GM23248 (cell line): ENCODE measurements at regions not wholly inside any gene's neighbourhood (a gene's known extent, or its start where the extent isn't known, plus 50 kb on each side); places are given as distances from the start of the nearest gene placed in this dataset.
A peak's percentile ranks its signal among the peaks of the same experiment; 100 is the strongest.

ENCODE experiments used
- DNase-seq: peaks from one replicate; pipeline ENCODE4 v3.0.0-alpha.2; 2015
- H2AFZ ChIP-seq: fragments of 200-600 bp; sonication (generic); 2 replicates; pipeline ENCODE4 v1.6.1; 2016; ENCODE audit warnings: antibody characterized with exemption
- H3F3A ChIP-seq: fragments of 200-600 bp; sonication (generic); 2 replicates; pipeline ENCODE4 v1.6.1; 2016; ENCODE audit warnings: mild to moderate bottlenecking, antibody characterized with exemption, mixed run types; ENCODE audit not compliant: insufficient read depth
- H3K27ac ChIP-seq: fragments of 200-600 bp; sonication (generic); 2 replicates; pipeline ENCODE4 v1.5.1; 2016; ENCODE audit warnings: mild to moderate bottlenecking
- H3K27me3 ChIP-seq: fragments of 200-600 bp; sonication (generic); replicated peaks from 2 replicates; pipeline ENCODE4 v1.6.1; 2016; ENCODE audit warnings: mild to moderate bottlenecking; ENCODE audit not compliant: insufficient read depth
- H3K36me3 ChIP-seq: fragments of 200-600 bp; sonication (generic); 2 replicates; pipeline ENCODE4 v1.6.1; 2016; ENCODE audit warnings: low read depth, mild to moderate bottlenecking
- H3K4me1 ChIP-seq: fragments of 200-600 bp; sonication (generic); 2 replicates; pipeline ENCODE4 v1.6.1; 2016; ENCODE audit warnings: mild to moderate bottlenecking; ENCODE audit not compliant: insufficient read depth
- H3K4me2 ChIP-seq: fragments of 200-600 bp; sonication (generic); one replicate; pipeline ENCODE4 v1.6.1; 2016; ENCODE audit warnings: mild to moderate bottlenecking; ENCODE audit not compliant: unreplicated experiment
- H3K4me3 ChIP-seq: fragments of 200-600 bp; sonication (generic); 2 replicates; pipeline ENCODE4 v1.5.1; 2016; ENCODE audit warnings: mild to moderate bottlenecking
- H3K79me2 ChIP-seq: fragments of 200-600 bp; sonication (generic); 2 replicates; pipeline ENCODE4 v1.6.1; 2016; ENCODE audit warnings: mild to moderate bottlenecking; ENCODE audit not compliant: insufficient read depth
- H3K9ac ChIP-seq: fragments of 200-600 bp; sonication (generic); 2 replicates; pipeline ENCODE4 v1.6.1; 2016; ENCODE audit warnings: mild to moderate bottlenecking
- H3K9me2 ChIP-seq: fragments of 200-600 bp; sonication (generic); 2 replicates; pipeline ENCODE4 v1.6.1; 2016; ENCODE audit warnings: mixed run types, mild to moderate bottlenecking, moderate library complexity; ENCODE audit not compliant: insufficient read depth
- H3K9me3 ChIP-seq: fragments of 200-600 bp; sonication (generic); one replicate; pipeline ENCODE4 v1.6.1; 2017; ENCODE audit warnings: low read depth
- H4K20me1 ChIP-seq: fragments of 200-600 bp; sonication (generic); 2 replicates; pipeline ENCODE4 v1.6.0; 2016; ENCODE audit not compliant: insufficient read depth
- EZH2 ChIP-seq: fragments of 200-600 bp; sonication (generic); IDR thresholded peaks from 2 replicates; pipeline ENCODE4 v1.6.1; 2018; ENCODE audit warnings: antibody characterized with exemption, mild to moderate bottlenecking; ENCODE audit not compliant: insufficient read depth, poor library complexity, severe bottlenecking
- EZH2phosphoT487 ChIP-seq: fragments of 200-600 bp; sonication (generic); IDR thresholded peaks from 2 replicates; pipeline ENCODE4 v1.6.1; 2018; ENCODE audit warnings: antibody characterized with exemption, moderate library complexity, mild to moderate bottlenecking, low read depth; ENCODE audit not compliant: insufficient read depth
- WGBS, 2 experiments: methylation state at CpG; one replicate each; pipeline ENCODE4 v1.1.6; 2015 to 2017; ENCODE audit warnings: low lambda C conversion rate in 2 of 2, low coverage in 1 of 2; ENCODE audit errors: missing lambda C conversion rate in 2 of 2; 5-methylcytosine and 5-hydroxymethylcytosine counted together
- in situ Hi-C: fragments of 300-500 bp; cut with MboI; formaldehyde crosslinking; loops from 2 replicates; pipeline ENCODE4 v1.15.0; 2020

- Histone ChIP-seq H3K4me3 (no peak overlapping the region), H3K79me2 (no peaks in the 10 kb centered on the region), H3K36me3 (no peaks in the 10 kb centered on the region), H3F3A (peaks cover 31% of the 10 kb centered on the region), H3K9me2 (no peaks in the 10 kb centered on the region), H2AFZ (no peak overlapping the region), H3K27ac (peak overlapping the region; percentile 37), H3K4me1 (peaks cover 29% of the 10 kb centered on the region), H4K20me1 (no peaks in the 10 kb centered on the region), H3K9me3 (no peaks in the 10 kb centered on the region), H3K9ac (no peak overlapping the region), H3K27me3 (no peaks in the 10 kb centered on the region), H3K4me2 (peak overlapping the region; percentile 28)
- 28 to 34% methylated on average over 2 of the region's 2 CpGs for WGBS, 2 experiments
- in situ Hi-C loops = no loop called here
- TF ChIP-seq EZH2 (no peak), EZH2phosphoT487 (no peak)
- DNase-seq = peak; percentile 82
These were observed 135.1 kb upstream of the ELL2 start for GRCh38 chr5:96096724-96097123.

DNA sequence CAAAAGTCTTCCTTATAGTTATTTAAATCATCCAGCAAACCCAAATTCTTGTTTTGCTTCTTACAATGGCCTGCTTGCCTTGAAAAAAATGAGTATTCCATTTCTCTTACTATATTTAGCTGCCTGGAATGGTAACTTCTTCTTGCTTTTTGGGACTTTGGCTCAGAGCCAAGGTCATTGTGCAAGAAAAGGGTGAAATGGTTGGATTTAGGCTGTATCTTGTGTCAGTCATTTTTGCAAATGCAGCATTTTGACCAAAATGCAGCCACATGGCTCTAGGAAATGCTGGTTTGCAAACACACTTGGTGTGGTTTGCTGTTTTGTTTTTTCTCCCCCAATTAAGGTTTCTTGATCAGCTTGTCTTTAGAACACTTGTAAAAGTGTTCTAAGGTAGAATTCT is 133.3 kb upstream of the ELL2 start:
- Histone ChIP-seq H3K4me1 (peaks cover 29% of the 10 kb centered on the region), H2AFZ (no peak overlapping the region), H4K20me1 (no peaks in the 10 kb centered on the region), H3K36me3 (no peaks in the 10 kb centered on the region), H3K9me3 (no peaks in the 10 kb centered on the region), H3F3A (peaks cover 31% of the 10 kb centered on the region), H3K4me3 (no peak overlapping the region), H3K79me2 (no peaks in the 10 kb centered on the region), H3K9ac (no peak overlapping the region), H3K27ac (peak overlapping the region; percentile 43), H3K4me2 (peak overlapping the region; percentile 7), H3K27me3 (no peaks in the 10 kb centered on the region), H3K9me2 (no peaks in the 10 kb centered on the region)
- no peak for DNase-seq
- in situ Hi-C loops = no loop called here
- TF ChIP-seq EZH2phosphoT487 (no peak), EZH2 (no peak)

DNA sequence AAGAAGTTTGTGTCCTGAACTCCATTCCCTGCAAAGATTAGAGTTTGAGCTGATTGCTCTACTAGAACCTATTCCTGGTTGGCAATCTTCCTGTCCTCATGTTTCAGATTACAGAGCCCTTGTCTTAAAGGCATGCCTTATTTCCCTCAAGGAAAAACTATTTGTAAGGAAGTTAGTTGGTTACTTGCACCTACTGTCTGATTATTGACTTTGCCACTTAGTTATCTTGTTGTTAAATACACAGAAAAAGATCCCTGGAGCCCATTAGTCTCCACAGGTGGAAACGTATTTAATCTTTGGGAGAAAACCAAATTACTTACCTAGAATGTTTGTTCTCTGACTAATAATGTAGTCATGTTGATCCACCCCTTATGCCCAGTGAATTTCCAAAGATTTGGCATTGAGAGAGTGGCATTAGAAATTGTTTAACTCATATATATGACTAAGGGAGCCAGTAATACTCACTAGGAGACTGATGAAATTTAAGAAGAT is 132.3 kb upstream of the ELL2 start:
- H3K4me1 ChIP-seq = peaks cover 29% of the 10 kb centered on the region
- in situ Hi-C loops = no loop called here
- peak; percentile 73 for DNase-seq
- no peaks in the 10 kb centered on the region for H3K27me3 ChIP-seq
- no peaks in the 10 kb centered on the region for H3K9me3 ChIP-seq
- no peak overlapping the region for H2AFZ ChIP-seq
- H3K9ac ChIP-seq = no peak overlapping the region
- peaks cover 31% of the 10 kb centered on the region for H3F3A ChIP-seq
- no peak overlapping the region for H3K4me3 ChIP-seq
- TF ChIP-seq EZH2 (no peak), EZH2phosphoT487 (no peak)
- peak overlapping the region; percentile 5 for H3K4me2 ChIP-seq
- no peaks in the 10 kb centered on the region for H3K79me2 ChIP-seq
- 45 to 50% methylated on average over 1 of the region's 1 CpG for WGBS, 2 experiments
- no peaks in the 10 kb centered on the region for H3K36me3 ChIP-seq
- H4K20me1 ChIP-seq = no peaks in the 10 kb centered on the region
- H3K9me2 ChIP-seq = no peaks in the 10 kb centered on the region
- H3K27ac ChIP-seq = peak overlapping the region; percentile 43; the same call in 1 of the 2 replicates

DNA sequence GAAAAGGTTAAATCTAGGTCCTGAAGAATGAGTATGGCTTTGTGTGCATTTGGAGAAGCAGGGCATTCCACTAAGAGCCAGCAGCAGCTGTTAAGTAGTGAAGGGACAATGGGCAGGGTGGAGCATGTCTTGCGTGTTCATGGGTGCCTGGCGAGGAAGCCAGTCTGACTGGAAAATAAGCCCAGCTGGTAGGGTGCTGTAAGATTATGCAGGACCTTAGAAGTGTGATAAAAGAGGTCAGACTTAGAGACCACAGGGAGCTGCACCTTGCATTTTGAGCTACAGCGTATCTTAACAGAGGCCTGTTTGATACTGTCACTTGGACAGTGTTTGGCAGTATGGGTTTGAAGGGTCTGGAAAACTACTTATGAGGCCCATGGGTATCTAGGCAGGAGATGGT is 131.7 kb upstream of the ELL2 start:
- WGBS, 2 experiments = 96 to 98% methylated on average over 3 of the region's 3 CpGs
- in situ Hi-C loops = no loop called here

DNA sequence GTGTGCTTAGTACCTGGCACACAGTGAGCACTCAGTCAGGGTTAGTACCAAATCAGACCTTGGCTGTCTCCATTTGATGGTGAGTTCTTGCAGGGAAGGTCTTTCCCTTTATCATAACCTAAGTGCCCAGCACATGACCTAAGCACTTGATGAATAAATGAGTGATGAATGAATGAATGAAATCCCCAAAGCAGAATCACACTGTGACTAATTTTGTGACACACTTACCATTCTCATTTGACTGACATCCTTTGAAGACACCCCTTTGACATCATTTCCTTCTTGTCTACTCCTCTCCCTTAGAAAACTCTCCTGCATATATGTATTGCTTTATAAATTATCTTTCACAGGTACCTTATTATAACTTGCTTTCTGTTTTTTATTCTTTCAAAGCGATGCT is 130.2 kb upstream of the ELL2 start:
- Histone ChIP-seq H3F3A (peaks cover 22% of the 10 kb centered on the region), H3K27ac (no peak overlapping the region), H3K27me3 (no peaks in the 10 kb centered on the region), H4K20me1 (no peaks in the 10 kb centered on the region), H3K36me3 (no peaks in the 10 kb centered on the region), H2AFZ (no peak overlapping the region), H3K9me2 (no peaks in the 10 kb centered on the region), H3K4me1 (peaks cover 27% of the 10 kb centered on the region), H3K79me2 (no peaks in the 10 kb centered on the region), H3K4me3 (no peak overlapping the region), H3K9ac (no peak overlapping the region), H3K9me3 (no peaks in the 10 kb centered on the region), H3K4me2 (no peak overlapping the region)
- 96 to 97% methylated on average over 1 of the region's 1 CpG for WGBS, 2 experiments
- no peak for DNase-seq
- no peak for TF ChIP-seq EZH2phosphoT487
- no peak for TF ChIP-seq EZH2
- in situ Hi-C loops = no loop called here

More for the DNA sequence above, 131.7 kb upstream of the ELL2 start:
- no peak for TF ChIP-seq EZH2
- Histone ChIP-seq H3K4me2 (no peak overlapping the region), H3K27me3 (no peaks in the 10 kb centered on the region), H3K27ac (no peak overlapping the region), H3K9ac (no peak overlapping the region), H2AFZ (no peak overlapping the region), H3K4me1 (peaks cover 29% of the 10 kb centered on the region), H3K9me3 (no peaks in the 10 kb centered on the region), H3K4me3 (no peak overlapping the region), H4K20me1 (no peaks in the 10 kb centered on the region), H3K36me3 (no peaks in the 10 kb centered on the region), H3K9me2 (no peaks in the 10 kb centered on the region), H3K79me2 (no peaks in the 10 kb centered on the region), H3F3A (peaks cover 31% of the 10 kb centered on the region)
- no peak for DNase-seq
